ENCODE measurements at regions not wholly inside any gene's neighbourhood (a gene's known extent, or its start where the extent isn't known, plus 50 kb on each side); places are given as distances from the start of the nearest gene placed in this dataset.

DNA sequence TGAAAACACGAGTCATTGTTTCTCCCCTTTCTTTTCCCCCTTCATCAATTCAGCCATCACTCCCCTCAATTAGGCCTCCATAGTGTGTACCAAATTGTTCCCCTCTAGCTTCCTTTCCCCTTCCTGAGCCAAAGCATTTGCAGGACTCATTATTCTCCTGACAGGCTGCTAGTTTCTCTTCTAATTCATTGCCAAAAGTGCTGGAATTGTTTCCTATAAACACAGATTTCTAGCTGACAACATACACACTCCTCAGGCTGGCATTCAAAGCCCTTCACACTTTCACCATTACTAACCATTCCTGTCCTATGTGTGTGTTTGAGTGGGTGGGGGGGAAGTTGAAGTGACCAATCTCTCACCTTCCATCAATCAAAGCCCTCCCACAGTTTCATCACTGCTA is 444.2 kb upstream of the OPRM1 start:
- DNase-seq (ENCODE audit: low spot score) (no peak), ATAC-seq (no peak)
- intact Hi-C loops (cut with DNase I): no loop called here

DNA sequence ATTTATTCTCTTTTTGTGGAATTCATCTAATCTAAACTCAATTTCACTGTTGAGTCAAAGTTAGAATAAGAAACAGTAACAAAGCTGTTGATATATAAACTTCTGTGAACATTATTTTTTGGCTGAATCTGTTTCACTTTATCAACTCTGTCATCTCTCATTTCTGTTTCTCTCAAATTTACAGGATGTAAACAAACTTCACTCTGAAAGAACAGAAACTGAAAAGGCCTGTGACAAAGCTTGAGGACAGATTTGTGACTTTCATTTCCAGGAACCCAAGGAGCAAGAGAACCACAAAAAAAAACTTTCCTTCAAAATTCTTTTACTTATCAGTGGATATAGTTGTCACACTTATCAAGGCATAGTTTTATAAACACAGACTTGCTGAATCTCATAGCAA is 447.9 kb upstream of the OPRM1 start:
- intact Hi-C loops (cut with DNase I): no loop called here
- ATAC-seq: no peak
- no peak for DNase-seq (ENCODE audit: low spot score)

DNA sequence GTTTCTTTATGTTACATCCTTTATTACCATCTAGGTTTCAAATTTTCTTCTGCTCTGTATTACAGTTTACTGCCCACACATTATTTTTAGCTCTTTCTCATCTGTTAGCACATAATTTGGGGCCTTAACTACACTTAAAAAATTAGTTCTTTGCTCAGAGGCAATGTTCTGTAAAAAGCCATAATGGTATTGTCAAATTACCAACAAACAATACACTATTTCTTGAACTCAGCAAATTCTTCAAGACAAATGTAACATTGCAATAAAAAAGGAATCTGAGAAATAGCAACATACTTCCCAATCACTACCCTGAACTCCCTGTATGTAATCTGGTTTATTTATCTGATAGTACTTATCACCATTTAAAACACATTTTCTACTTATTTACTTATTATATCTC is 448.6 kb upstream of the OPRM1 start:
- ATAC-seq (no peak), DNase-seq (ENCODE audit: low spot score) (no peak)
- intact Hi-C loops (cut with DNase I): no loop called here

GRCh38 chr6:153588330-153588729 is 450.7 kb upstream of the OPRM1 start:
- intact Hi-C loops (cut with DNase I): no loop called here
- DNase-seq (ENCODE audit: low spot score) (no peak), ATAC-seq (no peak)

DNA sequence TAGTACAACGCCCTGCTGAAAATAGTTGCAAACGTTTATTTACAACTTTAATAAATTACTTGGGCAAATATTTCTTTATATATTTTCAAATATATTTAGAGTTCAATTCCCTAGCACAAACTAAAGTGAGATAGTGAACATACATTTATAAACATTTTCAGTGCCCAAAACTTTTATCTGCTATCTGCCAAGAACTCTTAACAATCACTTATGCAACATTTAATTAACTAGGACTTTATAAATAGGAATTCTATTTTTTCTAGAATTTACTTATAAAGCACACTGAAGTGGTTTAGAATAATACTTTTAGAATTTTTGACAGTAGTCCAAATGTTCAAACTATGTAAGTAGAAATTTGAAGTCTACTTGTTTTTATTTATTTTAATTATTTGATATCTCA is 452.6 kb upstream of the RGS17 start:
- ATAC-seq: no peak
- DNase-seq (ENCODE audit: low spot score): no peak
- intact Hi-C loops (cut with DNase I): no loop called here

GRCh38 chr6:153580776-153581175 is 449.7 kb upstream of the RGS17 start:
- DNase-seq (ENCODE audit: low spot score) (no peak), ATAC-seq (no peak)
- intact Hi-C loops (cut with DNase I): no loop called here

GRCh38 chr6:153575528-153575927 is 444.4 kb upstream of the RGS17 start:
- ATAC-seq: no peak
- intact Hi-C loops (cut with DNase I): no loop called here
- no peak for DNase-seq (ENCODE audit: low spot score)

DNA sequence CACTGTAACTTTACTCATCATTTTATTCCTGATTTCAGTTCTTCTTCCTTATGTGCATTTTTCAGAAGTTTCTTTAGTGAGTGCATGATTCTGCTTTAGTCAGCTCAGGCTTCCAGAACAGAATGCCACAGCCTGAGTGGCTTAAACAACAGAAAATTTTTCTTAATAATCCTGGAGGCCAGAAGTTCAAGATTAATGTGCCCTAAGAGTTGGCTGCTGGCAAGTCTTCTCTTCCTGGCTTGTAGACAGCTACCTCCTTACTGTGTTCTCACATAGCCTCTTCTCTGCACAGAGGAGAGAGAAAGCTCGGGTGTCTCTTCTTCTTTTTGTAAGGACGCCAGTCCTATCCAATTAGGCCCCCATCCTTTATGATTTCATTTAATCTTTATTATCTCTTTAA is 443.1 kb upstream of the RGS17 start:
- intact Hi-C loops (cut with DNase I): no loop called here
- no peak for ATAC-seq
- no peak for DNase-seq (ENCODE audit: low spot score)

- no peak for ATAC-seq
- intact Hi-C loops (cut with DNase I): no loop called here
Observed at GRCh38 chr6:153572371-153572770, 441.3 kb upstream of the RGS17 start.

DNA sequence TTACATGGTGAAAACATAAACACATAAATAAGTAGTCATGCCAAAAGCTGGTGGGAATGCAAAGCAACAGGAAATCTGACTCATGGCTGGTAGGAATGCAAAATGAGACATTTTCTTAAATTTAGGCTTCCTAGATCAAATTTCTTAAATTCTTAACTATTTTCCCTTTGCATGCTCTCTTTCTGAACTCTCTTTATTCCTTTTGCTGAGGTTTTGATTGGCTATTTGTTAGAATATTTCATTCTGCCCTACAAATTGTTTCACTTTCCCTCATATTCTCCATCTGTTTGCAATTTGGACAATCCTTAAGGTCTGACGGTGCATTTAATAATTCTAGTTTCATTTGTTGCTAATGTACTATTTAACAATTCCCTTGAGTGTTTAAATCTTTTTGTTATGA is 437.5 kb upstream of the RGS17 start:
- intact Hi-C loops (cut with DNase I): no loop called here
- no peak for ATAC-seq
- no peak for DNase-seq (ENCODE audit: low spot score)

More at GRCh38 chr6:153572371-153572770, 441.3 kb upstream of the RGS17 start:
- no peak for DNase-seq (ENCODE audit: low spot score)

DNA sequence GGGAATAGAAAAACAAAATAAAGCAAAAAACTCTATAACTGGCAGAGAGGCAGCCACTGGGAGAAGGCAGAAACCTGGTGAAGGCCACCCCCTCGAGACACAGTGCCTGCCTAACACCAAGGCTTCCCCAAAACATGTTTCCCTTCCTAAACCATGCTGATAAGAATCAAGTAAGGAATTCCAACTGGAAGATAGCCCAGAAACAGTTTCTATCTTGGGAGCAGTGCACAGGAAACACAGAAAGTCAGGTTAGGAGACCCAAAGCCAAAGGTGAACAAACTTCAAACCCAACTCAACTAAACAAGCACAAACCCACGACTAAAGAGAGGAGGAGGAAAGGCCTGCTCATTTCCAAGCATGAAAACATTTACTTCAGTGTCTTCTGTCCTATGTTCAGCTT is 433.7 kb upstream of the RGS17 start:
- ATAC-seq (no peak), DNase-seq (ENCODE audit: low spot score) (no peak)
- intact Hi-C loops (cut with DNase I): no loop called here

GRCh38 chr6:153563001-153563400 is 431.9 kb upstream of the RGS17 start:
- no peak for ATAC-seq
- intact Hi-C loops (cut with DNase I): no loop called here
- no peak for DNase-seq (ENCODE audit: low spot score)

GRCh38 chr6:153553627-153554026 is 422.5 kb upstream of the RGS17 start:
- intact Hi-C loops (cut with DNase I): no loop called here
- DNase-seq (ENCODE audit: low spot score) (no peak), ATAC-seq (no peak)

GRCh38 chr6:153539602-153540001 is 408.5 kb upstream of the RGS17 start:
- ATAC-seq: no peak
- intact Hi-C loops (cut with DNase I): no loop called here
- no peak for DNase-seq (ENCODE audit: low spot score)

DNA sequence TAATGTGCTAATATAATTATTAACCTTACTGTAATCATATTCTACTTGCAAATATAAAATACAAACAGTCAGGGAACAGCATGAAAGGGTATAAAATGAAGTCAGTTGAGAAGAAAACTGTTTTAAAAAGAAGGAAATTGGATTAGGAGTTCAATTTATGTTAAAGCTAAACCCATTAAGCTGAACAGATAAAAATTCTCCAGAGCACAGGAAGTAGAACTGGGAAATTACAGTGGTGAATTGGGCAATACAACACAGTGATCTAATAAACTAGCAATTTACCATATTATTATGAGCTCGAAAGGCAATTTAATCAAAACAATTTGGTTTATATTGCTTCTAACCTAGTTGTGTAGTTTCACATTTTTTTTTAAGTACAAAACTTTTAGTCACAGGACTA is 407.4 kb upstream of the RGS17 start:
- no peak for DNase-seq (ENCODE audit: low spot score)
- intact Hi-C loops (cut with DNase I): no loop called here
- ATAC-seq: no peak

- no peak for ATAC-seq
- intact Hi-C loops (cut with DNase I): no loop called here
- no peak for DNase-seq (ENCODE audit: low spot score)
Observed at GRCh38 chr6:153537422-153537821, 406.3 kb upstream of the RGS17 start.

DNA sequence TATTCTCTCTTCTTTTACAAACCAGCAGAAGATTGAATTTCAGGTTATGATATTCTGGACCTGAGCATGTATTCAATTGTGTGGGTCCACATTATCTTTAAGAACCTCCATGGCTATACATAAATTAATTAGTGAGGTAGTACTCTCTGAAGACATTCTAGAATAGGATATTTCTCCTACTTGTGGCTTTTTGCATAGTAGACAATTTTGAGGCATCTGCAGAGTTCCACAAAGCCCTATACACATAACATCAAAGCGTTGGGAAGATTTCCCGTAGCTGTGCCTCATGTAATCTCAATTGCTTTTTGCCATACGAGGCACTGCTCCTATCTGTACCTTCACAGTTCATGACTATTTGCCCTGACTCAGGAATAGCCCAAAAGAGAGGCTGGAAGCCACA is 395.4 kb upstream of the RGS17 start:
- ATAC-seq (no peak), DNase-seq (ENCODE audit: low spot score) (no peak)
- intact Hi-C loops (cut with DNase I): no loop called here

- intact Hi-C loops (cut with DNase I): no loop called here
- DNase-seq (ENCODE audit: low spot score) (no peak), ATAC-seq (no peak)
Observed at GRCh38 chr6:153525998-153526397, 394.9 kb upstream of the RGS17 start.

GRCh38 chr6:153523390-153523789 is 392.3 kb upstream of the RGS17 start:
- intact Hi-C loops (cut with DNase I): no loop called here
- no peak for DNase-seq (ENCODE audit: low spot score)

DNA sequence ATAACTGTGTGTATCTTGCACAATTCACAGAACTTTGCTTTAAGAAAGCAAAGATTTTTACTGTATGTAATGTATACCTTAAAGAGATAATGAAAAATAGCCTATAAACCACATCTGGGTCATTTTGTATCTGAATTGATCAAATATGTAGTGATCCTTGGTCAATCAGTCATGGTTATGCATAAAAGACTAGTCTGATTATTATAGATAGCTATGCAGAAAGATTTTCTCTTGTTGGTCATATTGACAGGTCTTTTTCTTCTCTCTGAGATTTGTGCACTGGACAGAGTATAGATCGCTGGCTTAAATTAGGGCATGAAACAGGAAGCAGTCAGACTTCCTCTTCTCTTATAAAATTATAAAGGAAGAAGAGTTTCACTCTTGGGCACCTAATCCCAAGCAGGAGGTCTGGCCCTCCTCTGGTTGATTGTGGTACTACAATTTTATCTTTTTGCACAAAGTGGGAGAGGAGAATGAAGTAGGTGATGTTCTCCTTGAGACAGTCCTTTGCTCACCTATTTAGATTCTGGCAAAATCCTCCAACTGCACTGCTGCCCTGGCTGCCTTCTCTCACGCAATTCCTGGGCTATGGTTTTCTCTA is 380.9 kb upstream of the RGS17 start:
- peak; percentile 38 for ATAC-seq
- no peak for DNase-seq (ENCODE audit: low spot score)
- intact Hi-C loops (cut with DNase I): no loop called here

More at GRCh38 chr6:153523390-153523789, 392.3 kb upstream of the RGS17 start:
- no peak for ATAC-seq

- intact Hi-C loops (cut with DNase I): no loop called here
- ATAC-seq: no peak
- no peak for DNase-seq (ENCODE audit: low spot score)
Observed at GRCh38 chr6:153503810-153504209, 372.7 kb upstream of the RGS17 start.

DNA sequence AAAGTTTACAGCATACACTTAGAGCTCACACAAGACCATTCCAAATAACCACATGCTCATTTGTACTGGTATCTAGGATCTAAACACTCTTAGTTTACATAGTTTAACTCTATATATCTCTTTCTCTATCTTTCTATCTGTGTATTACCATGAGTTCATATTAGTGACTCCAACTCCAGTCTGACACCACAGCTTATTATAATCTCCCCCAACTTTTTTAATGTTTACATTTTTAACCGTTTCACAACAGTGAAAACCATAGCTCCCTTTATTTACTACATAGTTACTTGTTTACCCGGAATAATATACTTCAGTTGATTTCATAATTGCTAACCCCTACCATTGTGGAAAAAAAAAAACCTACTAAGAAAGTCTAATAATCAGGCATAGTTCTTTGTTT is 362.4 kb upstream of the RGS17 start:
- intact Hi-C loops (cut with DNase I): no loop called here
- no peak for ATAC-seq
- DNase-seq (ENCODE audit: low spot score): no peak
